A673 (cell line): ENCODE measurements at regions not wholly inside any gene's neighbourhood (a gene's known extent, or its start where the extent isn't known, plus 50 kb on each side); places are given as distances from the start of the nearest gene placed in this dataset.

Source experiments
- BruUV-seq: library from RNA; stranded (reverse); fragments of 400-500 nt; replicated peaks from 2 replicates; lab custom pipeline; 2021; lab: Mats Ljungman, UMichigan
- CTCF ChIA-PET: fragments of 300-600 bp; sonication (Branson Sonifier 250); formaldehyde crosslinking; loops from one replicate; lab custom pipeline; 2022; ENCODE audit warnings: antibody characterized with exemption; lab: Charles Lee
- POLR2A ChIA-PET: fragments of 300-600 bp; sonication (Branson Sonifier 250); formaldehyde crosslinking; loops from one replicate; lab custom pipeline; 2022; ENCODE audit warnings: antibody characterized with exemption; ENCODE audit not compliant: low non-redundant PET; lab: Charles Lee
- DNase-seq: peaks from one replicate; pipeline ENCODE4 v3.0.0-alpha.2; 2015; ENCODE audit warnings: low spot score
- H3K27ac ChIP-seq: fragments of 200-600 bp; sonication (generic); 2 replicates; pipeline ENCODE4 v1.5.1; 2016; ENCODE audit warnings: mixed run types, low read depth, mild to moderate bottlenecking, mixed read lengths, antibody characterized with exemption, low read length; ENCODE audit not compliant: poor library complexity, severe bottlenecking
- H3K27me3 ChIP-seq: fragments of 200-600 bp; sonication (generic); replicated peaks from 2 replicates; pipeline ENCODE4 v1.6.1; 2017; ENCODE audit warnings: mixed run types, low read depth, mild to moderate bottlenecking, mixed read lengths, antibody characterized with exemption, low read length; ENCODE audit not compliant: insufficient read depth, poor library complexity
- H3K36me3 ChIP-seq: fragments of 200-600 bp; sonication (generic); 2 replicates; pipeline ENCODE4 v1.6.1; 2016; ENCODE audit warnings: mixed run types, mild to moderate bottlenecking, mixed read lengths, antibody characterized with exemption, low read length; ENCODE audit not compliant: insufficient read depth, poor library complexity, severe bottlenecking
- H3K4me1 ChIP-seq: fragments of 200-600 bp; sonication (generic); 2 replicates; pipeline ENCODE4 v1.6.1; 2017; ENCODE audit warnings: mixed run types, mild to moderate bottlenecking, mixed read lengths, antibody characterized with exemption, low read length; ENCODE audit not compliant: insufficient read depth, poor library complexity, severe bottlenecking
- H3K4me3 ChIP-seq: fragments of 200-600 bp; sonication (generic); 2 replicates; pipeline ENCODE4 v1.5.1; 2016; ENCODE audit warnings: low read depth, mixed run types, mild to moderate bottlenecking, mixed read lengths, low read length; ENCODE audit not compliant: poor library complexity, severe bottlenecking
- H3K9me3 ChIP-seq: fragments of 200-600 bp; sonication (generic); 2 replicates; pipeline ENCODE4 v1.6.1; 2016; ENCODE audit warnings: mixed run types, low read depth, mild to moderate bottlenecking, mixed read lengths, antibody characterized with exemption, low read length; ENCODE audit not compliant: poor library complexity, severe bottlenecking
- EZH2 ChIP-seq: fragments of 200-600 bp; sonication (generic); IDR thresholded peaks from 2 replicates; pipeline ENCODE4 v1.6.1; 2017; ENCODE audit warnings: borderline replicate concordance, low read depth, mild to moderate bottlenecking, mixed read lengths, antibody characterized with exemption, low read length; ENCODE audit not compliant: poor library complexity, severe bottlenecking
- intact Hi-C: fragments of 100-400 bp; cut with micrococcal nuclease; formaldehyde crosslinking; loops from one replicate; pipeline ENCODE4 v1.10.0; 2022; ENCODE audit not compliant: unreplicated experiment
- TF ChIP-seq, protein P1 (sequence below): fragments of 300-800, 200-600 bp; sonication (generic); conservative IDR thresholded peaks from 2 replicates; pipeline ENCODE4 v1.5.1; 2017; ENCODE audit warnings: low read depth, mild to moderate bottlenecking, antibody characterized with exemption, low read length, moderate library complexity, mixed read lengths

DNA sequence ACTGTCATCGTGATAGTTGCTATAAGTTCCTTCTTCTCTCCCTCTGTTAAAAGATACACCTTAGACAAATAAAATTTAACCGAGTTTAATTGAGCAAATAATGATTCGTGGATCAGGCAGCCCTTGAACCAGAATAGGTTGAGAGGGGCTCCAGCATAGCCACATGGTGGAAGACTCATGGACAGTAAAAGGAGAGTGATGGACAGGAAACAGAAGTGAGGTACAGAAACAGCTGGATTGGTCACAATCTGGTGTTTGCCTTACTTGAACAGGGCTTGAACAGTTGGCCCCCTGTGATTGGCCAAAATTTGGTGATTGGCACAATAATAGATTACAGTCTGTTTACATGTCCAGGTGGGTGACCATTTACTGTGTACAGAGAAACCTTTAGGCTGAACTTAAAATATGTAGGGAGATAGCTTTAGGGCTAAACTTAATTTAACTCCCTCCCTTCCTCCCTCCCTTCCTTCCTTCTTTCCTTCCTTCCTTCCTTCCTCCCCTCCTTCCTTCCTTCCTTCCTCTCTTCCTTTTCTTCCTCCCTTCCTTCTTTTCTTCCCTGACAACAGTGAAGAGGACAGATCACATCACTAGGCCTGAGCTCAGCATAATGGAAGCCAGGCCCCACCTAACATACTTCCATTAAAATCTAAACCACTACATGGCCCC, 531.8 kb upstream of the JARID2 start:
- H3K4me3 ChIP-seq = no peak overlapping the region
- no TSS peak for BruUV-seq
- H3K9me3 ChIP-seq = no peaks in the 10 kb centered on the region
- TF ChIP-seq, protein P1, sequence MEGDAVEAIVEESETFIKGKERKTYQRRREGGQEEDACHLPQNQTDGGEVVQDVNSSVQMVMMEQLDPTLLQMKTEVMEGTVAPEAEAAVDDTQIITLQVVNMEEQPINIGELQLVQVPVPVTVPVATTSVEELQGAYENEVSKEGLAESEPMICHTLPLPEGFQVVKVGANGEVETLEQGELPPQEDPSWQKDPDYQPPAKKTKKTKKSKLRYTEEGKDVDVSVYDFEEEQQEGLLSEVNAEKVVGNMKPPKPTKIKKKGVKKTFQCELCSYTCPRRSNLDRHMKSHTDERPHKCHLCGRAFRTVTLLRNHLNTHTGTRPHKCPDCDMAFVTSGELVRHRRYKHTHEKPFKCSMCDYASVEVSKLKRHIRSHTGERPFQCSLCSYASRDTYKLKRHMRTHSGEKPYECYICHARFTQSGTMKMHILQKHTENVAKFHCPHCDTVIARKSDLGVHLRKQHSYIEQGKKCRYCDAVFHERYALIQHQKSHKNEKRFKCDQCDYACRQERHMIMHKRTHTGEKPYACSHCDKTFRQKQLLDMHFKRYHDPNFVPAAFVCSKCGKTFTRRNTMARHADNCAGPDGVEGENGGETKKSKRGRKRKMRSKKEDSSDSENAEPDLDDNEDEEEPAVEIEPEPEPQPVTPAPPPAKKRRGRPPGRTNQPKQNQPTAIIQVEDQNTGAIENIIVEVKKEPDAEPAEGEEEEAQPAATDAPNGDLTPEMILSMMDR = no peak
- TF ChIP-seq EZH2 = no peak
- no peaks in the 10 kb centered on the region for H3K27me3 ChIP-seq
- ChIA-PET CTCF (no interaction called here), POLR2A (no interaction called here)
- H3K4me1 ChIP-seq = peaks cover 9% of the 10 kb centered on the region
- no peaks in the 10 kb centered on the region for H3K36me3 ChIP-seq
- DNase-seq = no peak
- no peak overlapping the region for H3K27ac ChIP-seq
- intact Hi-C loops = no loop called here

DNA sequence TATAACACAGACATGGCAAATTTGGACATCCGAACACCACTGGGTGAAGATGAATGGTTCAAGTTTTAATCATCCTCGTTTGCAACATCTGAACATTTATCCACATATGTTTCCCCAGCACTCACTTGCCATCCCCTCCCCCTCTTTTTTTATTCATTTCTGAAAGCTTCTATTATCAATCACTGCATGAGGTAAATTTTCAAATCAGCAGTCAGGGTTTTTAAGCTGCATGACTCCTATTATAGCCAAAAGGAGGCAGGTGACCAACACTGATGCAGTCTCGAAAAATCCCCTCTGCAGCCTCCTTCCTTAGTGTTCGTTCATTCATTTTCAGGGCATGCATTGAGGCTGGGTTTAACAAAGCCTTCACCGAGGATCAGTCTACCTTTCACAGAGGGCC, 530.8 kb upstream of the JARID2 start:
- BruUV-seq = no TSS peak
- H3K27me3 ChIP-seq = no peaks in the 10 kb centered on the region

DNA sequence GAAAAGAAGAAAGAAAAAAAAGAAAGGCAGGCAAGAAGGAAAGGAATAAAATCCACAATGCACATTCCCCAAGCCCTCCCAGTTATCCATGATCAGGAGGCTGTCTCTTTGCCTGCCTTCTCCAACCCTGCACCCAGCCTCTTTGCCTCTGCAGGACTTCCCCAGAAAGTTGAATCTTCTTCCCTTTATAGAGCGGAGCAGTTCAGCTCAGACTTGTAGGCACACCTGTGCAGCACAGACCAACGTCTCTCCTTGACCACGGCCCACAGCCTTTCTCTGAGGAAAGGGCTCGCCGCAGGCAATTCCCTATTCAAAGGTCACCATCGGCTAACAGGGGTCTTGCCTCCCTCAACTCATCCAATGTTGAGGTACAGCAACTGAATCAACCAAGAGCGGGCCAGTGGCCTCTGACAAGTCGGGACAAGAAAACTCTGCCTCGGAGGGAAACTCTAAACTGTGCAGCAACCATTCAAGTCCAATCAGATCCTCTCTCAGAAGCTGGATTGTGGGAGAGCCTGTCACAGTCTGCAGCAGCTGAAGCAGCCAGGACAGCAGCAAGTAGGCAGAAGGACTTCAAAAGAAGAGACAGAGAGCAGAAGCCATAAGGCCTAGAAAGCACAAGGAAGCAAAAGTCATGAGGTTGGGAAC, 529.2 kb upstream of the JARID2 start:
- Histone ChIP-seq H3K9me3 (no peaks in the 10 kb centered on the region), H3K27ac (no peak overlapping the region), H3K4me3 (no peak overlapping the region), H3K36me3 (no peaks in the 10 kb centered on the region), H3K4me1 (peaks cover 13% of the 10 kb centered on the region), H3K27me3 (no peaks in the 10 kb centered on the region)
- DNase-seq = no peak
- POLR2A ChIA-PET = no interaction called here
- TF ChIP-seq, protein P1 = no peak
- TF ChIP-seq EZH2 = no peak
- CTCF ChIA-PET = no interaction called here
- no TSS peak for BruUV-seq
- intact Hi-C loops = no loop called here

More for the DNA sequence above, 530.8 kb upstream of the JARID2 start:
- H3K9me3 ChIP-seq = no peaks in the 10 kb centered on the region
- intact Hi-C loops = no loop called here
- no peak for DNase-seq
- ChIA-PET CTCF (interaction anchor here (0.6 kb wide), 1 partner anchor 530 kb away, joined by 3 read pairs; no protein-coding TSS in a partner anchor), POLR2A (no interaction called here)
- no peak overlapping the region for H3K4me3 ChIP-seq
- H3K36me3 ChIP-seq = no peaks in the 10 kb centered on the region
- peaks cover 14% of the 10 kb centered on the region for H3K4me1 ChIP-seq
- no peak overlapping the region for H3K27ac ChIP-seq
- no peak for TF ChIP-seq EZH2
- TF ChIP-seq, protein P1 = no peak
